Mesenchymal stem cell (in vitro differentiated cells and primary cell): ENCODE measurements at regions not wholly inside any gene's neighbourhood (a gene's known extent, or its start where the extent isn't known, plus 50 kb on each side); places are given as distances from the start of the nearest gene placed in this dataset.

Experiments
- DNase-seq: peaks from one replicate; pipeline ENCODE4 v3.0.0-alpha.2; 2013
- H2AFZ ChIP-seq: one replicate; pipeline ENCODE4 v1.6.1; 2013; ENCODE audit warnings: low read depth, mild to moderate bottlenecking, control low read depth, inconsistent platforms, low read length, moderate library complexity
- H2AK5ac ChIP-seq: 2 replicates; pipeline ENCODE4 v1.6.1; 2013; ENCODE audit warnings: low read length, moderate library complexity, mild to moderate bottlenecking, inconsistent platforms; ENCODE audit not compliant: severe bottlenecking
- H2BK120ac ChIP-seq: one replicate; pipeline ENCODE4 v1.6.1; 2013; ENCODE audit warnings: low read depth, mild to moderate bottlenecking, inconsistent platforms, low read length, moderate library complexity
- H2BK12ac ChIP-seq, 2 experiments: one replicate each; pipeline ENCODE4 v1.6.1; 2013; ENCODE audit warnings: inconsistent platforms in 2 of 2, low read length in 2 of 2, mild to moderate bottlenecking in 2 of 2, moderate library complexity in 2 of 2, control low read depth in 1 of 2
- H2BK15ac ChIP-seq: one replicate; pipeline ENCODE4 v1.6.1; 2013; ENCODE audit warnings: mild to moderate bottlenecking, low read depth, inconsistent platforms; ENCODE audit not compliant: poor library complexity, severe bottlenecking
- H2BK5ac ChIP-seq: 2 replicates; pipeline ENCODE4 v1.6.1; 2013; ENCODE audit warnings: low read depth, mild to moderate bottlenecking, low read length, control low read depth, inconsistent platforms; ENCODE audit not compliant: poor library complexity, severe bottlenecking
- H3K14ac ChIP-seq, 2 experiments: one replicate each; pipeline ENCODE4 v1.6.1; 2013; ENCODE audit warnings: inconsistent platforms in 2 of 2, low read length in 2 of 2, control low read depth in 1 of 2, mild to moderate bottlenecking in 1 of 2, moderate library complexity in 1 of 2
- H3K18ac ChIP-seq, 2 experiments: one replicate each; pipeline ENCODE4 v1.6.1; 2013; ENCODE audit warnings: inconsistent platforms in 2 of 2, low read length in 2 of 2, control low read depth in 1 of 2, low read depth in 1 of 2, mild to moderate bottlenecking in 1 of 2
- H3K23ac ChIP-seq, 2 experiments: one replicate each; pipeline ENCODE4 v1.6.1; 2013; ENCODE audit warnings: inconsistent platforms in 2 of 2, low read length in 2 of 2, mild to moderate bottlenecking in 2 of 2, moderate library complexity in 2 of 2, control low read depth in 1 of 2
- H3K27ac ChIP-seq: 2 replicates; pipeline ENCODE4 v1.5.1; 2013; ENCODE audit warnings: mild to moderate bottlenecking, moderate library complexity, low read length, control low read depth, inconsistent platforms; ENCODE audit not compliant: poor library complexity, severe bottlenecking
- H3K27me3 ChIP-seq, 2 experiments: 2 replicates each; pipeline versions ENCODE4 v1.6.1 to v1.7.0; 2013; ENCODE audit warnings: low read length in 2 of 2, mild to moderate bottlenecking in 2 of 2, moderate library complexity in 2 of 2, control low read depth in 1 of 2, inconsistent platforms in 1 of 2; ENCODE audit not compliant: control insufficient read depth in 1 of 2, insufficient read depth in 1 of 2
- H3K36me3 ChIP-seq, 2 experiments: 2 replicates each; pipeline versions ENCODE4 v1.6.1 to v1.7.0; 2013; ENCODE audit warnings: low read length in 2 of 2, control low read depth in 1 of 2, inconsistent platforms in 1 of 2, low read depth in 1 of 2, mild to moderate bottlenecking in 1 of 2; ENCODE audit not compliant: insufficient read depth in 2 of 2, control insufficient read depth in 1 of 2
- H3K4ac ChIP-seq, 2 experiments: one replicate each; pipeline ENCODE4 v1.6.1; 2013; ENCODE audit warnings: inconsistent platforms in 2 of 2, low read length in 2 of 2, mild to moderate bottlenecking in 2 of 2, moderate library complexity in 2 of 2, control low read depth in 1 of 2, low read depth in 1 of 2
- H3K4me1 ChIP-seq: 2 replicates; pipeline ENCODE4 v1.6.1; 2013; ENCODE audit warnings: low read depth, low read length, control low read depth; ENCODE audit not compliant: control insufficient read depth, insufficient read depth
- H3K4me2 ChIP-seq: 2 replicates; pipeline ENCODE4 v1.6.1; 2013; ENCODE audit warnings: low read length, mild to moderate bottlenecking, inconsistent platforms; ENCODE audit not compliant: poor library complexity, severe bottlenecking
- H3K4me3 ChIP-seq, 2 experiments: 2 replicates each; pipeline versions ENCODE4 v1.5.1 to v1.7.0; 2013; ENCODE audit warnings: low read length in 2 of 2, mild to moderate bottlenecking in 2 of 2, control low read depth in 1 of 2, low read depth in 1 of 2; ENCODE audit not compliant: insufficient read depth in 1 of 2
- H3K79me1 ChIP-seq: replicated peaks from 2 replicates; pipeline ENCODE4 v1.6.1; 2013; ENCODE audit warnings: mild to moderate bottlenecking, control low read depth, low read length, inconsistent platforms; ENCODE audit not compliant: poor library complexity, severe bottlenecking
- H3K9ac ChIP-seq: 2 replicates; pipeline ENCODE4 v1.7.0; 2013; ENCODE audit warnings: mild to moderate bottlenecking, low read length, moderate library complexity
- H3K9me3 ChIP-seq: 2 replicates; pipeline ENCODE4 v1.7.0; 2013; ENCODE audit warnings: mild to moderate bottlenecking, low read length; ENCODE audit not compliant: control insufficient read depth
- H4K8ac ChIP-seq: one replicate; pipeline ENCODE4 v1.6.1; 2013; ENCODE audit warnings: inconsistent platforms, mild to moderate bottlenecking, low read length, moderate library complexity
- H4K91ac ChIP-seq: one replicate; pipeline ENCODE4 v1.6.1; 2013; ENCODE audit warnings: mild to moderate bottlenecking, low read length, inconsistent platforms
- WGBS: methylation state at CpG from one replicate; pipeline ENCODE4 v1.1.7; 2013; ENCODE audit warnings: mixed read lengths; 5-methylcytosine and 5-hydroxymethylcytosine counted together

DNA sequence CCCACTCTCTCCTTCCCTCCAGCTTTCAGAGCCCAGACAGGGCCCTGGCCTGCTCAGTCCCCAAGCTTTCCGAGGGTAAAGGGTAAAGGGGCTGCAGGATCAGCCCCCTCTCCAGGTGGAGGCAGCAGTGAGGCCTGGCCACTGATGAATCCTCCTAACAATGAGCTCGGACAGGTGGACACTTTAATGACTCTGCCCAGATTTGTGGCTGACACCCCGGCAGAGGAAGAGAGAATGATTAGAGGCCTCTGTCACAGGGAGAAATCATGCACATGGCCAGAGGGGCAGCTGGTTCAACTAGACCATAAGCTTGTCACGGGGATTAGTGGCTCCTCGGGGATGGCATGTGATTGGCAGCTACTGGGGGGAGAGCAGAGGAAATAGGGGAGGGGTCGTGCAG lies 587.5 kb upstream of the B3GAT1 start:
- Histone ChIP-seq H2BK120ac (no peak overlapping the region), H3K4me2 (no peak overlapping the region), H2BK5ac (no peak overlapping the region), H3K23ac (no peak overlapping the region), H2BK15ac (no peak overlapping the region), H3K9me3 (no peaks in the 10 kb centered on the region), H2BK12ac (no peak overlapping the region), H3K9ac (no peak overlapping the region), H2AK5ac (no peak overlapping the region), H3K27me3 (no peaks in the 10 kb centered on the region), H3K27ac (no peak overlapping the region), H3K14ac (no peak overlapping the region), H3K4ac (no peak overlapping the region), H3K18ac (no peak overlapping the region), H2AFZ (no peak overlapping the region), H3K79me1 (no peaks in the 10 kb centered on the region), H3K4me1 (no peaks in the 10 kb centered on the region), H3K4me3 (no peak overlapping the region), H4K8ac (no peak overlapping the region), H4K91ac (no peak overlapping the region), H3K36me3 (no peaks in the 10 kb centered on the region)
- DNase-seq: no peak
- WGBS: 28% methylated on average over 6 of the region's 6 CpGs

DNA sequence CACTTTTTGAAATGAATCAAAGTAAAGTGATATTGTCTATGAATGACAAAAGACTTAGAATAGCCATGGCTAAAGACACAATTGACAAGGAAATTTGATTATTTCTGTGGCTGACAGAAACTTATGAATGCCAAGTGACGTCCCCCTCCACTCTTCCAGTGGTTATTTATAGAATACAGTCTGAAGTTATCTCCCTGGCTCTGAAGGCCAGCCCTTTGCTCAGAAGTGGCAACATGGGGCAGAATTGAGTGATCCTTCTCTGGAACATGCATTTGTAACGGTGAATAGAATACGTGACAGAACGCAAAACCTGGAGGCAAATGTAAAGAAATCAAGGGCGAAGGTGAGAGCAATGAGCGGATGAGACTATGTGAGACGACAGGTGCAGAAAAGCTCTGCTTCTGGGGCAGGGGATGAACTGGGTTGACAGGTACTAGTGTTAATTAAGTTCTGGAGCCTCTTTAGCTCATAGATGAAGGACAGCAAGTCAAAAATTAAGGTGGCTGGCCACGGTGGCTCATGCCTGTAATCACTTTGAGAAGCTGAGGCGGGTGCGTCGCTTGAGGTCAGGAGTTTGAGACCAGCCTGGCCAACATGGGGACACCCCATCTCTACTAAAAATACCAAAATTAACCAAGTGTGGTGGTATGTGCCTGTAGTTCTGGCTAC lies 585.7 kb upstream of the B3GAT1 start:
- Histone ChIP-seq H2BK5ac (no peak overlapping the region), H3K9ac (no peak overlapping the region), H2BK120ac (no peak overlapping the region), H3K14ac (no peak overlapping the region), H3K4me1 (no peaks in the 10 kb centered on the region), H4K8ac (no peak overlapping the region), H3K36me3 (no peaks in the 10 kb centered on the region), H3K4me3 (no peak overlapping the region), H2AK5ac (no peak overlapping the region), H3K27ac (no peak overlapping the region), H3K9me3 (no peaks in the 10 kb centered on the region), H3K79me1 (no peaks in the 10 kb centered on the region), H3K27me3 (no peaks in the 10 kb centered on the region), H3K23ac (no peak overlapping the region), H2AFZ (no peak overlapping the region), H2BK15ac (no peak overlapping the region), H3K18ac (no peak overlapping the region), H3K4me2 (no peak overlapping the region), H4K91ac (no peak overlapping the region), H3K4ac (no peak overlapping the region), H2BK12ac (no peak overlapping the region)
- WGBS: 91% methylated on average over 9 of the region's 11 CpGs
- DNase-seq: no peak

DNA sequence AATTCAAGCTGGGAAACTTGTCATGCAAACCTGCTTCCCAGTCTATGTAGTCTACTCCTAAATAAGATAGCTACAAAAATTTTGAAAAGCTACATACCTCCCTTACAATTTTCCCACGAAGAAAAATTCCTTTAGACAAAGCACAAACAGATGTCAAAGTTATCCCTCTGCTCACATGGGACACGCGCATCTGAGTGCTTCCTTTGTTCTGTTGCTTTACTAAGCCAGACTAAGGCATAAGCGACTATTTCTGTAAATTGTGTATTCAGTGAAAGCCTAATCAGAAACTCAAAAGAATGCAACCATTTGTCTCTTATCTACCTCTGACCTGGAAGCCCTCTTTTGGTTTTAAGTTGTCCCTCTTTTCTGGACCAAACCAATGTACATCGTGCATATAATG lies 583.7 kb upstream of the B3GAT1 start:
- Histone ChIP-seq H3K9ac (no peak overlapping the region), H3K4me3 (no peak overlapping the region)
- WGBS: 30% methylated on average over 5 of the region's 5 CpGs

DNA sequence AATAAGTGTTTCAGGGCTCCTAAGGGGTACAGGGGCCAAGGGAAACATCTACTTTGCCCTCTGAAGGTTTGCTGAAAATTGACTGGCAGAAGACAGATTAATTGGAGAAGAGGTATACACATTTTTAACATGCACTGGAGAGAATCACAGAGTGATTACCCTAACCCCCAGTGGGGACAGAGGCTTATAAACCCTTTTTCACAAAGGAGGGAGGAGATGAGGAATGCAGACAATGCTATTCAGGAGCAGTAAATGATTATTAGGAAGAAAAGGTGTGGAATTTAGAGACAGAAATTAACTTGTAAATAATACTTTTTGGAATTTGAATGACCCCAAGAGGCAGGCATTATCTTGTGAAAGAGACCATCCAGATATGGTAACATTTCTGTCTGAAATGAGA lies 582.4 kb upstream of the B3GAT1 start:
- Histone ChIP-seq H2BK5ac (no peak overlapping the region), H3K18ac (no peak overlapping the region), H2AFZ (no peak overlapping the region), H2BK15ac (no peak overlapping the region), H3K9me3 (no peaks in the 10 kb centered on the region), H3K4me1 (no peaks in the 10 kb centered on the region), H4K8ac (no peak overlapping the region), H4K91ac (no peak overlapping the region), H3K79me1 (no peaks in the 10 kb centered on the region), H3K27ac (no peak overlapping the region), H2BK120ac (no peak overlapping the region), H2BK12ac (no peak overlapping the region), H2AK5ac (no peak overlapping the region), H3K9ac (no peak overlapping the region), H3K4me3 (no peak overlapping the region), H3K4ac (no peak overlapping the region), H3K36me3 (no peaks in the 10 kb centered on the region), H3K14ac (no peak overlapping the region), H3K27me3 (no peaks in the 10 kb centered on the region), H3K23ac (no peak overlapping the region), H3K4me2 (no peak overlapping the region)
- DNase-seq: no peak

More for the DNA sequence above, 583.7 kb upstream of the B3GAT1 start:
- H2BK15ac ChIP-seq: no peak overlapping the region
- no peak overlapping the region for H3K14ac ChIP-seq
- H3K4ac ChIP-seq: no peak overlapping the region
- no peak overlapping the region for H3K4me2 ChIP-seq
- H2BK120ac ChIP-seq: no peak overlapping the region
- no peaks in the 10 kb centered on the region for H3K9me3 ChIP-seq
- H2AK5ac ChIP-seq: no peak overlapping the region
- H2BK12ac ChIP-seq: no peak overlapping the region
- DNase-seq: no peak
- H3K4me1 ChIP-seq: no peaks in the 10 kb centered on the region
- no peak overlapping the region for H2AFZ ChIP-seq
- no peak overlapping the region for H4K91ac ChIP-seq
- no peak overlapping the region for H3K23ac ChIP-seq
- no peak overlapping the region for H3K18ac ChIP-seq
- H3K27me3 ChIP-seq: no peaks in the 10 kb centered on the region
- H3K27ac ChIP-seq: no peak overlapping the region
- H2BK5ac ChIP-seq: no peak overlapping the region
- H4K8ac ChIP-seq: no peak overlapping the region
- H3K36me3 ChIP-seq: no peaks in the 10 kb centered on the region
- H3K79me1 ChIP-seq: no peaks in the 10 kb centered on the region
